Fibroblast of lung (primary cell): ENCODE measurements at regions not wholly inside any gene's neighbourhood (a gene's known extent, or its start where the extent isn't known, plus 50 kb on each side); places are given as distances from the start of the nearest gene placed in this dataset.

Experiments used
- CTCF ChIP-seq, 2 donors: IDR thresholded peaks in 1 of 2; conservative IDR thresholded peaks in 1 of 2; 1 replicate in 1 of 2; 2 replicates in 1 of 2; pipeline ENCODE4 v1.5.1; 2011 to 2012; ENCODE audit warnings: low read length in 2 of 2, control low read depth in 1 of 2, inconsistent platforms in 1 of 2, low read depth in 1 of 2, mild to moderate bottlenecking in 1 of 2
- EZH2 ChIP-seq: IDR thresholded peaks from 2 replicates; pipeline ENCODE4 v1.5.1; 2012; ENCODE audit warnings: low read length, control low read depth, mild to moderate bottlenecking; ENCODE audit errors: missing control alignments

- no peak for TF ChIP-seq CTCF (conservative IDR thresholded peaks at IDR 0.05 in 1 of 2, IDR thresholded peaks at IDR 0.05 in 1 of 2; ENCODE audit: low read depth in 1 of 2, low read length in 2 of 2)
- TF ChIP-seq EZH2 = no peak
These were observed 474.8 kb downstream of the ZNF674 start for GRCh38 chrX:46070421-46070820.
